Activated CD4-positive, alpha-beta T cell treated with anti-CD3 and anti-CD28 coated beads for 24 hours (primary cell): ENCODE measurements at regions not wholly inside any gene's neighbourhood (a gene's known extent, or its start where the extent isn't known, plus 50 kb on each side); places are given as distances from the start of the nearest gene placed in this dataset.

Experiments
- DNase-seq, 2 donors: peaks; one replicate each; pipeline ENCODE4 v3.0.0-alpha.2; 2020; ENCODE audit warnings: low read depth in 2 of 2

- DNase-seq, result no peak
Observed at GRCh38 chrX:106510713-106511403, 100.9 kb upstream of the RADX start.
